Stimulated activated memory B cell treated with anti-CD40 and anti-IgM and Interleukin-4, amounts not matched to agents 10 μg/mL and 1 μg/mL and 100 μg/mL, for 72 hours (primary cell): ENCODE measurements at regions not wholly inside any gene's neighbourhood (a gene's known extent, or its start where the extent isn't known, plus 50 kb on each side); places are given as distances from the start of the nearest gene placed in this dataset.
A peak's percentile ranks its signal among the peaks of the same experiment; 100 is the strongest.

Experiments used
- ATAC-seq: fragments of 150-1000 bp; cut with Tn5 transposase; 2 replicates; pipeline ENCODE4 v1.10.0; 2021
- H3K27ac Mint-ChIP-seq: one replicate; pipeline ENCODE4 v1.8.0; 2022; ENCODE audit warnings: mild to moderate bottlenecking, mixed read lengths
- H3K27me3 Mint-ChIP-seq: one replicate; pipeline ENCODE4 v1.8.0; 2022; ENCODE audit warnings: mixed read lengths
- H3K36me3 Mint-ChIP-seq: one replicate; pipeline ENCODE4 v1.8.0; 2022; ENCODE audit warnings: mixed read lengths
- H3K4me1 Mint-ChIP-seq: one replicate; pipeline ENCODE4 v1.8.0; 2022; ENCODE audit warnings: mixed read lengths
- H3K4me3 Mint-ChIP-seq: one replicate; pipeline ENCODE4 v1.8.0; 2022; ENCODE audit warnings: mild to moderate bottlenecking, moderate library complexity, mixed read lengths
- H3K9me3 Mint-ChIP-seq: one replicate; pipeline ENCODE4 v1.8.0; 2022; ENCODE audit warnings: mixed read lengths

DNA sequence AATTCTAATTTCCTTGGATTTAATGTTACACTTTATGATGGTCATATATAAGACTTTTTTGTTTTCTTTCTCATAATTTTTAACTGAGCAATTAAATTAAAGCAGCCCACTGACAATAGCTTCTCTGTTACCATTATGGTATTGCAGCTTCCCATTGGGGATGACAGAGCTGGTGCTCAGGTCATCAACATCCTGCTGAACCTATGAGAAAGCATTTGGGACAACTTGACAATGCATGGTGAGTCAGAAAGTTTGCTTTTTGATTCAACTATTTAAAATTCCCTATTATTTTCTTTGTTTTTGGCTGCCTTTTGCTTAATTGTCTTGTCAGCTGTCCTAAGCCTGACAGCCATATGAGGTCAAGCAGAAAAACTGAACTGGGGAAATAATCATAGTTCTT lies 487.4 kb upstream of the RIOK2 start:
- no peaks in the 10 kb centered on the region for H3K9me3 Mint-ChIP-seq
- ATAC-seq: no peak
- no peaks in the 10 kb centered on the region for H3K27me3 Mint-ChIP-seq
- no peak overlapping the region for H3K27ac Mint-ChIP-seq
- H3K4me1 Mint-ChIP-seq: no peaks in the 10 kb centered on the region
- no peaks in the 10 kb centered on the region for H3K36me3 Mint-ChIP-seq
- no peak overlapping the region for H3K4me3 Mint-ChIP-seq

DNA sequence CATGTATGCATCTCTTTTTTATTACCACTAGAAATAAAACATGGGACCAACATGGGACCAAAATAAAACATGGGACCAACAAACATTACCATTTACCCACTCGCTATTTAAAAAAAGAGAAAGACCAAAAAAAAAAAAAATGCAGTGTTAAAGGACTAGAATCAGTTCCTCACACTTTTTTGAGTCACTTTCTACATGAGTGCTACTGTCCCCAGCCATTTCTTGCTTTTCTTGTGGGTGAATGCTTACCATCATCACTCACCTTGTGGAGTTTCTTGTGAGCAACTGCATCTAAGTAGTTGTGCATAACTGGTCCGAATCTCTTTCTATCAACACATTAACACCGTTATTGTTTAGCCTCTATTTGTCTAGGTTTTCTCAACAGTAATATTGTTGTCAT lies 493.6 kb upstream of the RIOK2 start:
- H3K27ac Mint-ChIP-seq: no peak overlapping the region
- H3K4me1 Mint-ChIP-seq: no peaks in the 10 kb centered on the region
- H3K4me3 Mint-ChIP-seq: no peak overlapping the region
- no peaks in the 10 kb centered on the region for H3K27me3 Mint-ChIP-seq
- H3K36me3 Mint-ChIP-seq: no peaks in the 10 kb centered on the region
- no peak for ATAC-seq
- peaks cover 5% of the 10 kb centered on the region for H3K9me3 Mint-ChIP-seq

DNA sequence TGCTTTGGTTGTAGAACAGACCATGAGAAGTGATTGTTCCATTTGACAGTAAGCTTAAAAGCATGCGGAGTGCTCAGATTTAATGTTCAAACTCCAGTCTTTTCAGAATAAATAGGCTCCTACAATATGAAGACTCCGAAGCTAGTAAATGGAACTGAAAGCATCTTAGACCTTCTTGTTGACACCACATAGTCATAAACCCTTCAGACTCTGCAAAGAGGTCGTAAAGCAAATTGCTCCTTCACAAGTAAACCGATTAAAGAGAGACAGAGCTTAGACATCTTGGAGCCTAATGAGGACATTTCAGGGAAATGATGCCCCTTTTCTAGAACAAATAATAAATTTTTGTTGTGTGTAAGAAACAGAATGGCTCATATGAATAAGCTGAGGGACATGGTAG lies 511.0 kb upstream of the RIOK2 start:
- H3K9me3 Mint-ChIP-seq: no peaks in the 10 kb centered on the region
- no peak overlapping the region for H3K4me3 Mint-ChIP-seq
- H3K27ac Mint-ChIP-seq: no peak overlapping the region
- ATAC-seq: no peak
- H3K4me1 Mint-ChIP-seq: no peaks in the 10 kb centered on the region
- H3K27me3 Mint-ChIP-seq: no peaks in the 10 kb centered on the region
- H3K36me3 Mint-ChIP-seq: no peaks in the 10 kb centered on the region

DNA sequence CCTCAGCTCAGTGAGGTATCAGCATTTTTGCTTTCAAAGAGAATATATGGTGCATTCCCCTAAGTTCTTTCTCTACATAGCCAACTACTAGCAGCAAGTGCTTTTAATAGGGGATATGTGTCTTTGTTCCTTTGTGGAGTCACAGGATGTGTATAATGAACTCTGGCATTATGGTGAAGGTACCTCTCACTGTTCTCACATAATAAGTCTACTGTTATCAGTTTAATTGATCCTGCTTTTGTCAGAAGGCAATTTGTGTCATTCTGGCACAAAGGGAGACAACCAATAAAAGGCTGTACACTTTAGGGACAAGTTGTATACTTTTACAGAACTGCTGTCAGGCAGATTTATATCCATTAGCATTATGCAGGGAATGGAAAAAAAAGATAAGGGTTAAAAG lies 531.4 kb upstream of the RIOK2 start:
- H3K36me3 Mint-ChIP-seq: no peaks in the 10 kb centered on the region
- no peaks in the 10 kb centered on the region for H3K4me1 Mint-ChIP-seq
- H3K4me3 Mint-ChIP-seq: no peak overlapping the region
- H3K9me3 Mint-ChIP-seq: no peaks in the 10 kb centered on the region
- ATAC-seq: no peak
- no peaks in the 10 kb centered on the region for H3K27me3 Mint-ChIP-seq
- H3K27ac Mint-ChIP-seq: no peak overlapping the region

DNA sequence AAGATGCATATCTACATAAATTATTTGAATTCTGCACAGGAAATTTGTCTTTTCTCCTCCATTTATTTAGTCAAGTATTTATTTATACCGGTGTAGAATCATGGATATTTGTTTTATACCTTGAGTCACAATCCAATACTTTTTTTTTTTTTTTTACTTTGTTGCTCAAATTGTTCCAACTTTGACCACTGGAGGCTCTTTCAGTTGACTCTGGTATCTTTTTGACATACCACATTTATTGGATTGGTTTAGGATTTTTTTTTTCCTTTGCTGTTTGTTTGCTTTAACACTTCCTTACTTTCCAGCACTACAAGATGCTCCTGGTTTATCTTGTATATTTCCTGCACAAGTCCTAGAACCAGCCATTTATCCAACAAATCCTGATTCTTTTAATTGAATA lies 543.1 kb upstream of the RIOK2 start:
- no peaks in the 10 kb centered on the region for H3K36me3 Mint-ChIP-seq
- no peaks in the 10 kb centered on the region for H3K27me3 Mint-ChIP-seq
- ATAC-seq: no peak
- H3K4me1 Mint-ChIP-seq: no peaks in the 10 kb centered on the region
- no peak overlapping the region for H3K4me3 Mint-ChIP-seq
- H3K27ac Mint-ChIP-seq: no peak overlapping the region
- H3K9me3 Mint-ChIP-seq: peaks cover 2% of the 10 kb centered on the region

DNA sequence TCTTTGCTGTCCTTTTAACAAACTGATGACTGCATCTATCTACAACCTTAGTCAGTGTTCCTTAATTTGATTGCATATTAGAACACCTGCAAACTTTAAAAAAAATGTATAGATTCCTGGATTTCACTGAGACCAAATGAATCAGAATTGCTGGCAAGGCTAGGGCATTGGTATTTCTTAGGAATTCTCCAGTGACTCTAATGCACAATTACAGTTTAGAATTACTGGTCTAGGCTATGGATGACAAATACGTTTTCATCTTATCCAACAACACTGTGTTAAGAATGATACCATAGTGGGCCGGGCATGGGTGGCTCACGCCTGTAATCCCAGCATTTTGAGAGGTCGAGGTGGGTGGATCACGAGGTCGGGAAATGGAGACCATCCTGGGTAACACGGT lies 545.9 kb upstream of the RIOK2 start:
- no peak overlapping the region for H3K27ac Mint-ChIP-seq
- no peaks in the 10 kb centered on the region for H3K4me1 Mint-ChIP-seq
- H3K9me3 Mint-ChIP-seq: no peaks in the 10 kb centered on the region
- no peaks in the 10 kb centered on the region for H3K27me3 Mint-ChIP-seq
- H3K36me3 Mint-ChIP-seq: no peaks in the 10 kb centered on the region
- H3K4me3 Mint-ChIP-seq: no peak overlapping the region
- no peak for ATAC-seq

DNA sequence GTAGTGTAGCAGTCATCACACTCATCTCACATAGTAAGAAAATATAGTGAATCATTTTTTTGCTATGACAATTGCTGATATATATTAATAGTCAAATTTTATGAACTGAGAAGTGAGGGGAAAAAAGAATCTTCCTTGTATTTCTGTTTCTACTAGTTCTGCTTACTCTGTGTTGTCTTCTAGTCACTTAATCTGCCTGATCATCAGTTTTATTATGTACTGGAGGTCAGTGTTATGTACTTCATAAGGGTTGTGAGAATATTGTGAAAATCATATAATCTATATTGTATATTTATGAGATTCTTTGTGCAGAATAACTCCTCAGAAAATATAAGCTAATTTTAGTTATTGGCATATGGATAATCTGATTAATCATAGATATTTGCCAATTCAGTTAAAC lies 546.9 kb upstream of the RIOK2 start:
- no peaks in the 10 kb centered on the region for H3K9me3 Mint-ChIP-seq
- H3K4me1 Mint-ChIP-seq: no peaks in the 10 kb centered on the region
- no peaks in the 10 kb centered on the region for H3K36me3 Mint-ChIP-seq
- no peak overlapping the region for H3K4me3 Mint-ChIP-seq
- no peaks in the 10 kb centered on the region for H3K27me3 Mint-ChIP-seq
- ATAC-seq: no peak
- H3K27ac Mint-ChIP-seq: no peak overlapping the region

DNA sequence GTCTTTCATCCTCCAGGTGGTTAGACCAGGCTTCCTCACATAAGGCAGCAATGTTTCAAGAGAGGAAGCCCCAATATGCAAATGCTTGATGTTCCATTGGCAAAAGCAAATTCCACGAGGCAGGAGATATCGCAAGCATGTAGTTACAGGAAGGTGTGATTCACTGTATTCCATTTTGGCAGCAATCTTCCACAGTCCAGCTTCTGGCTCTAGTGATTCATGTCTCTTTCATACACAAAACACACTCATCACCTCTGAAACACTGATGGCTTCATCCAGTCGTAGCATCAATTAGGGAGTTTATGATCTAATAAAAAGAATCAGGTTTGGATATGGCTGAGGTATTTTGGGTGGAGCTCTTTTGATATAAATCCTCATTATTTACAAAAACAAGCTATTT lies 552.2 kb upstream of the RIOK2 start:
- Mint-ChIP-seq H3K9me3 (no peaks in the 10 kb centered on the region), H3K4me1 (no peaks in the 10 kb centered on the region), H3K27me3 (no peaks in the 10 kb centered on the region), H3K36me3 (no peaks in the 10 kb centered on the region), H3K4me3 (no peak overlapping the region), H3K27ac (no peak overlapping the region)
- ATAC-seq: no peak

DNA sequence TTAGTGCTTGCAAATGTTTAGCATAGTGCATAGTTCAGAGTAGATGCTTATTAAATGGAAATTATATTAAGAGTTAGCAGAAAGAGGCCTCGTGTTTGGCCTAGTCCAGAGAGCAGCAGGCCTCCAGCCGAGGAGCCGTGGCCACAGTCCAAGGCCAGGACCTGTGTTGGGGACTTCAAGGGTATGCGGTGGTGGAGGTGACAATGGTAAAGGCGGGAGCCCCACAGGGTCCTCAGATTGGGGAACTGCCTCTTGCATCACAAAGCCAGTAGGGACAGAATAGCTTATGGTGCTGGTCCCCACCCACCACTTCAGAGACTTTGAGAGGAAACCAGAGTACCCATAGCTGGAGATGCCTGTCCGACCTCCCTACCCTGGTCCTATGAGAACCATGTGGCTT lies 554.6 kb upstream of the RIOK2 start:
- Mint-ChIP-seq H3K4me3 (no peak overlapping the region), H3K9me3 (no peaks in the 10 kb centered on the region), H3K27ac (no peak overlapping the region), H3K27me3 (no peaks in the 10 kb centered on the region), H3K36me3 (no peaks in the 10 kb centered on the region), H3K4me1 (no peaks in the 10 kb centered on the region)
- ATAC-seq: peak; percentile 6

DNA sequence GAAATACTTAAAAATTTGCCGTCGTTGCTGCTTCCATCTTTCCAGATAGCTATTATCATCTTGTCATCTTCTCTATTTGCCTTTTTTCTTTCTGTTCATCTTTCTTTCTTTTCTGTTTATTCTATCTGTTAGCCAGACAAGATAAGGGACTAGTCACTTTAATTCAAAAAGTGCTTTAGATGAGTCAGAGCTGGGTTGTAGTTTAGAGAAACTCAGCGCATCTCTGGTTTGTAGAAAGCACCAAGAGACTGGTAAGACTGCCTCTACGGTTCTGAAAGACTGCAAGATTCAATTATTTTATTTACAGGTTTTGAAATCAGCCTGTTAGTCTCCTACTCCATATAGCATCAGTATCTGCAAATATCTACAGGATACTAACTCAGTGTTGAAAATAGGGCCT lies 562.8 kb upstream of the RIOK2 start:
- H3K4me3 Mint-ChIP-seq: no peak overlapping the region
- H3K27me3 Mint-ChIP-seq: no peaks in the 10 kb centered on the region
- H3K9me3 Mint-ChIP-seq: peaks cover 3% of the 10 kb centered on the region
- H3K36me3 Mint-ChIP-seq: no peaks in the 10 kb centered on the region
- ATAC-seq: no peak
- no peaks in the 10 kb centered on the region for H3K4me1 Mint-ChIP-seq
- no peak overlapping the region for H3K27ac Mint-ChIP-seq

DNA sequence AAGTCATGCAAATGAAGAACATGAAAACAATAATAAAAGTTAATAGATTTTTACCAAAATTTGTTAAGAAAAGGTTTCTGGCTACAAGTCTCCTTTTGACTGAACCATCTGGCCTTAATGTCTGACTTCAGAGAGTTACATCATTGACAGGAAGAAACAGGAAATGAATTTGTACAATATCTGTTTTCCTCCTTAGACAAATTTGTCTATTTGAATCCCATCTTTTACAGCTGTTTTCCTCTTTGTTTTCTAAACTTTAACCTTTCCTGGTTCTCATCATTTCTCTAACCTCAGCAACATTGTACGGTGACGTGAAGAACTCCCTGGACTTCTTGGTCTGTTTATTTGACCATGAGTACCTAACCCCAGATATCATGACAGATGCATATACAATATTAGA lies 567.5 kb upstream of the RIOK2 start:
- H3K4me3 Mint-ChIP-seq: no peak overlapping the region
- no peak overlapping the region for H3K27ac Mint-ChIP-seq

DNA sequence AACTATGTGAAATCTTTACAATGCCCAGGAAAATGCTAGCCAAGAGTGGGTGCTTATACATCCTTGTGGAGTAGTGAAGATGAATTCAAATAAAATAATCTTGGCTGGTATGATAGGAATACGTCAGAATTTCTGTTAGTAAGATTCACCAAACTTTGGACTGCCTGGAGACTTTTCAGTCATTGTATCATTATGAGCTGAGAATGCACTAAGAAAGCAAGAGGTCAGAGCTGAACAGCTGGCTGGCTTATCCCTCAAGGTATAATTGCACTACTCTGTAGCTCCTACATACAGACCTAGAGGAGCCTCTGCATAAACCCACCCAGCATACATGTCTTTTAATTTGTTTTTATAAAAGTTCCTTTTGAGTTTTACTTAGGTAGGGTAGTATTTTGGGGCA lies 568.5 kb upstream of the RIOK2 start:
- Mint-ChIP-seq H3K36me3 (no peaks in the 10 kb centered on the region), H3K27me3 (no peaks in the 10 kb centered on the region), H3K4me1 (no peaks in the 10 kb centered on the region), H3K27ac (no peak overlapping the region), H3K9me3 (no peaks in the 10 kb centered on the region), H3K4me3 (no peak overlapping the region)
- ATAC-seq: no peak

More for the DNA sequence above, 567.5 kb upstream of the RIOK2 start:
- peaks cover 3% of the 10 kb centered on the region for H3K9me3 Mint-ChIP-seq
- H3K4me1 Mint-ChIP-seq: no peaks in the 10 kb centered on the region
- H3K36me3 Mint-ChIP-seq: no peaks in the 10 kb centered on the region
- no peaks in the 10 kb centered on the region for H3K27me3 Mint-ChIP-seq
- ATAC-seq: no peak

DNA sequence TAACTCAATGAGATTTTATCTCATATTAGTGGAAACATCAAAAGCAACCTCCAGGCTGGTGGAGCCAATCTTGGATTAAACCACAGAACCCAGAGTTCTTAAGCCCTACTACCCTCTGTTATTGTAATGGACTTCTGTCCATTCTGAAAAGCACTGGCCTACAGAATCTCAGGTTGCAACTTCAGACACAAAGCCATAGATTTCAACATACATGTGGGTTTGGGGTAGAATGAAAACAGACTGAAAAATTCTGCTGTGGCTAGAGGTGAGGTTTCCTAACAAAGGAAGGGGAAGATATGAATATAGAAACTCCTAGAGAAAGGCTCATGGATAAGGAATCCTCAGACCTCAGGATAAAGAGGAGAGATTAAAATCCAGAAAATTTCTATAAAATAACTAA lies 569.8 kb upstream of the RIOK2 start:
- H3K36me3 Mint-ChIP-seq: no peaks in the 10 kb centered on the region
- H3K27ac Mint-ChIP-seq: no peak overlapping the region
- no peak overlapping the region for H3K4me3 Mint-ChIP-seq
- no peak for ATAC-seq
- H3K4me1 Mint-ChIP-seq: no peaks in the 10 kb centered on the region
- no peaks in the 10 kb centered on the region for H3K27me3 Mint-ChIP-seq
- no peaks in the 10 kb centered on the region for H3K9me3 Mint-ChIP-seq

DNA sequence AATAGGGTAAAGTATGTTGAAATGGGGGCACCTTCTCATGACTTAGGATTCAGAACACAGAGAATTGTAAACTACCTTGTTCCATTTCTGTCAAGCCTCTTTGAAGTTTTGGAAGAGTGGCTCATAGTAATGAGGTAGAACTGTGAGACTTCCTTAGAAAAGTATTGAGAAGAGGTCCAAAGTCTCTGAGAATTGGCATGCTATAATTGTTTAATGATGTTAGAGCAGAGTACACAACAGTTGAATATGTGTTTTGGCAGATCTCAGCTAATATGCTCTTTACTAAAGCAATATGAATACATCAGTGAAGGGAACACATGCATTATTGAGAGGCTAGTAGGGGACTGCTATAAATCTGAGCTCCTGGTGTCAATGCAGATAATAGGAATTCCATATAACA lies 579.4 kb upstream of the RIOK2 start:
- Mint-ChIP-seq H3K36me3 (no peaks in the 10 kb centered on the region), H3K27ac (no peak overlapping the region), H3K9me3 (no peaks in the 10 kb centered on the region), H3K4me3 (no peak overlapping the region), H3K4me1 (no peaks in the 10 kb centered on the region), H3K27me3 (no peaks in the 10 kb centered on the region)
- no peak for ATAC-seq

DNA sequence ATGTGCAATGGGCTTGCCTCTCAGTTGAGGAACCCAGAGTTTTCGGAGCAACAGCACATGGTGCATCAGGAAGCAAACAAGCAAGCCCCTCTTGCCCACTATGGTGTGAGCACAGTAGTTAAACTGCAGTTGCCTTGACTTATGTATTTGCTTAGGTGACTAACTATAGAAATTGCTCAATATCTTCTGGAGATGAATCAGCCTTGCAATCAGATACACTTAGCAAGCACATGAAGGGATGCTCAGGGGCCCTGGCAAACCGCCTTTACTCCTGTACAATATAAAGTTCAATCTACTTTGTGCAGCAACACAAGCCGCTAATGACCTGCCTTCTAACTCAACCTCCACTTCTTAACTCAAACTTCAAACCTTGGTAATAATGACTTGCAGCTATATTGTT lies 581.7 kb upstream of the RIOK2 start:
- H3K4me1 Mint-ChIP-seq: no peaks in the 10 kb centered on the region
- H3K27ac Mint-ChIP-seq: no peak overlapping the region
- H3K4me3 Mint-ChIP-seq: no peak overlapping the region

DNA sequence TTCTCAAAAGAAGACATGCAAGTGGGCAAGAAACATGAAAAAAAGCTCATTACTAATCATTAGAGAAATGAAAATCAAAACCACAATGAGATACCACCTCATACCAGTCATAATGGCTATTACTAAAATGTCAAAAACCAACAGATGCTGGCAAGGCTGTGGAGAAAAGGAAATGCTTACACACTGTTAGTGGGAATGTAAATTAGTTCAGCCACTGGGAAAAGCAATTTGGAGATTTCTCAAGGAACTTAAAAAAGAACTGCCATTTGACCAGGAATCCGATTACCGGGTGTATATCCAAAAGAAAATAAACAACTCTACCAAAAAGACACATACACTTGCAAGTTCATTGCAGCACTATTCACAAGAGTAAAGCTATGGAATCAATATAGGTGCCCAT lies 595.4 kb upstream of the RIOK2 start:
- Mint-ChIP-seq H3K36me3 (no peaks in the 10 kb centered on the region), H3K27ac (no peak overlapping the region), H3K4me3 (no peak overlapping the region), H3K4me1 (no peaks in the 10 kb centered on the region), H3K27me3 (no peaks in the 10 kb centered on the region), H3K9me3 (peaks cover 9% of the 10 kb centered on the region)
- ATAC-seq: no peak

More for the DNA sequence above, 581.7 kb upstream of the RIOK2 start:
- Mint-ChIP-seq H3K27me3 (no peaks in the 10 kb centered on the region), H3K9me3 (peaks cover 6% of the 10 kb centered on the region), H3K36me3 (no peaks in the 10 kb centered on the region)
- no peak for ATAC-seq

DNA sequence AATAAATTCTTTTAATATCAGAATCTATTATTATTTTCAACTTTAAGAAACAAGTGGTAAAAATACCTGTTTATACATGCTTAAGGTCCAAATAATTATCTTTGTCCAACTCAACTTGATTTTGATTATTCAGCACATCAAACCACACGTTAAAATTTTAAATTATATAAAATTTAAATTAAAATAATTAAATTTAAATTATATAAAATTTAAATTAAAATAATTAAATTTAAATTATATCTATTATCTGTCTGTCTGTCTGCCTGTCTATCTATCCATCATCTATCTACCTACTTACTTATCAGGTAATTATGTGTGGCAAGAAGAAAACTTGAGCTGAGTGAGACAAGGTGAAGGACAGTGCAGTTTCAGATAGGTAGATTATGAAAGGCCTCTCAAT lies 605.3 kb upstream of the RIOK2 start:
- Mint-ChIP-seq H3K27ac (no peak overlapping the region), H3K4me1 (no peaks in the 10 kb centered on the region), H3K36me3 (no peaks in the 10 kb centered on the region), H3K4me3 (no peak overlapping the region), H3K9me3 (peaks cover 8% of the 10 kb centered on the region), H3K27me3 (no peaks in the 10 kb centered on the region)
- no peak for ATAC-seq
